ENCODE measurements at regions not wholly inside any gene's neighbourhood (a gene's known extent, or its start where the extent isn't known, plus 50 kb on each side); places are given as distances from the start of the nearest gene placed in this dataset.
"Not testable (repeated sequence)": the region's sequence is repeated elsewhere in the genome, so short reads cannot be mapped to it uniquely, and the experiment has no call there.

DNA sequence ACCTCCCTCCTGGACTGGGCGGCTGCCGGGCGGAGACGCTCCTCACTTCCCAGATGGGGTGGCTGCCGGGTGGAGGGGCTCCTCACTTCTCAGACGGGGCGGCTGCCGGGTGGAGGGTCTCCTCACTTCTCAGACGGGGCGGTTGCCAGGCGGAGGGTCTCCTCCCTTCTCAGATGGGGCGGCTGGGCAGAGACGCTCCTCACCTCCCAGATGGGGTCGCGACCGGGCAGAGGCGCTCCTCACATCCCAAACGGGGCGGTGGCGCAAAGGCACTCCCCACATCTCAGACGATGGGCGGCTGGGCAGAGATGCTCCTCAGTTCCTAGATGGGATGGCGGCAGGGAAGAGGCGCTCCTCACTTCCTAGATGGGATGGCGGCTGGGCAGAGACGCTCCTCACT, 305.5 kb downstream of the SLITRK5 start:
- not testable (repeated sequence) for TF ChIP-seq CTCF (IDR thresholded peaks at IDR 0.05; ENCODE audit: insufficient read depth, low read length); POLR2AphosphoS5 (IDR thresholded peaks at IDR 0.05; ENCODE audit: low read depth)
